H1 (cell line): ENCODE measurements at regions not wholly inside any gene's neighbourhood (a gene's known extent, or its start where the extent isn't known, plus 50 kb on each side); places are given as distances from the start of the nearest gene placed in this dataset.

Source experiments
- CTCF ChIA-PET: fragments of 300-600 bp; sonication (Branson Sonifier 250); formaldehyde crosslinking; loops from one replicate; lab custom pipeline; 2021; ENCODE audit not compliant: partially characterized antibody; lab: Charles Lee
- POLR2A ChIA-PET: fragments of 300-600 bp; sonication (Branson Sonifier 250); formaldehyde crosslinking; loops from one replicate; lab custom pipeline; 2021; ENCODE audit warnings: inconsistent platforms; ENCODE audit not compliant: partially characterized antibody; lab: Charles Lee
- DNase-seq, 2 experiments: peaks; one replicate each; pipeline versions ENCODE4 v3.0.0 to v3.0.0-alpha.2; 2010 to 2022; ENCODE audit warnings: low spot score in 2 of 2, low read depth in 1 of 2, mixed read lengths in 1 of 2
- FAIRE-seq: peaks from 2 replicates; lab custom pipeline; 2011; peaks lifted over from hg19 to GRCh38; lab: Jason Lieb, UNC
- H2AFZ ChIP-seq: 2 replicates; pipeline ENCODE4 v1.8.1; 2012; ENCODE audit warnings: low read length, inconsistent platforms
- H2AK5ac ChIP-seq: 2 replicates; pipeline ENCODE4 v1.6.1; 2013; ENCODE audit warnings: low read depth, low read length
- H2BK120ac ChIP-seq: replicated peaks from 2 replicates; pipeline ENCODE3; 2013; ENCODE audit warnings: low read depth, low read length, inconsistent platforms
- H2BK12ac ChIP-seq: 2 replicates; pipeline ENCODE4 v1.6.1; 2013; ENCODE audit warnings: low read depth, low read length
- H2BK15ac ChIP-seq: 2 replicates; pipeline ENCODE4 v1.6.1; 2013; ENCODE audit warnings: low read length
- H2BK20ac ChIP-seq: 2 replicates; pipeline ENCODE4 v1.6.1; 2013; ENCODE audit warnings: low read length
- H2BK5ac ChIP-seq: 2 replicates; pipeline ENCODE4 v1.6.1; 2013; ENCODE audit warnings: low read depth, low read length
- H3K14ac ChIP-seq: 2 replicates; pipeline ENCODE4 v1.6.1; 2013; ENCODE audit warnings: inconsistent platforms; ENCODE audit not compliant: insufficient read length
- H3K18ac ChIP-seq: 2 replicates; pipeline ENCODE4 v1.6.1; 2013; ENCODE audit warnings: low read length; ENCODE audit errors: extremely low read depth
- H3K23ac ChIP-seq: 2 replicates; pipeline ENCODE4 v1.6.1; 2013; ENCODE audit warnings: inconsistent platforms; ENCODE audit not compliant: insufficient read length
- H3K23me2 ChIP-seq: 2 replicates; pipeline ENCODE4 v1.6.1; 2013; ENCODE audit warnings: low read depth, low read length
- H3K27ac ChIP-seq: 2 replicates; pipeline ENCODE4 v1.6.1; 2011; ENCODE audit warnings: low read depth, low read length, inconsistent platforms
- H3K27me3 ChIP-seq, 4 experiments: replicated peaks in 1 of 4; 1 replicate in 1 of 4; 2 replicates in 3 of 4; pipeline versions ENCODE4 v1.6.1 to v1.8.1; 2011 to 2013; ENCODE audit warnings: low read length in 3 of 4, mild to moderate bottlenecking in 3 of 4, inconsistent platforms in 2 of 4, mixed read lengths in 2 of 4, moderate library complexity in 1 of 4; ENCODE audit not compliant: control insufficient read depth in 3 of 4, insufficient read depth in 3 of 4; ENCODE audit errors: extremely low read depth in 1 of 4
- H3K36me3 ChIP-seq, 4 experiments: 2 replicates each; pipeline versions ENCODE4 v1.6.1 to v1.8.1; 2011 to 2013; ENCODE audit warnings: mild to moderate bottlenecking in 4 of 4, low read length in 3 of 4, moderate library complexity in 2 of 4, control low read depth in 1 of 4, inconsistent platforms in 1 of 4; ENCODE audit not compliant: insufficient read depth in 4 of 4, control insufficient read depth in 2 of 4
- H3K4ac ChIP-seq: replicated peaks from 2 replicates; pipeline ENCODE3; 2013; ENCODE audit warnings: low read length, low read depth, mixed read lengths, inconsistent platforms; ENCODE audit not compliant: insufficient read length
- H3K4me1 ChIP-seq, 4 experiments: replicated peaks in 1 of 4; 1 replicate in 1 of 4; 2 replicates in 3 of 4; pipeline versions ENCODE4 v1.6.1 to v1.8.1; 2011 to 2013; ENCODE audit warnings: low read length in 3 of 4, inconsistent platforms in 2 of 4, mixed read lengths in 1 of 4; ENCODE audit not compliant: insufficient read depth in 4 of 4, control insufficient read depth in 3 of 4
- H3K4me2 ChIP-seq, 2 experiments: 2 replicates each; pipeline versions ENCODE4 v1.6.1 to v1.8.1; 2011 to 2013; ENCODE audit warnings: low read depth in 2 of 2, low read length in 2 of 2, control low read depth in 1 of 2, inconsistent platforms in 1 of 2, mild to moderate bottlenecking in 1 of 2; ENCODE audit not compliant: insufficient read depth in 1 of 2
- H3K4me3 ChIP-seq, 4 experiments: fragments of 200-600, 300-600 bp in 1 of 4; sonication (generic), shearing (Covaris generic), sonication (Bioruptor Twin) in 1 of 4; 2 replicates each; pipeline versions ENCODE4 v1.5.1 to v1.8.1; 2011 to 2016; ENCODE audit warnings: low read length in 4 of 4, low read depth in 3 of 4, control low read depth in 2 of 4, inconsistent platforms in 2 of 4, mild to moderate bottlenecking in 2 of 4, mixed read lengths in 1 of 4, moderate library complexity in 1 of 4; ENCODE audit not compliant: insufficient read depth in 2 of 4; ENCODE audit errors: extremely low read depth in 1 of 4
- H3K56ac ChIP-seq: replicated peaks from 2 replicates; pipeline ENCODE3; 2013; ENCODE audit warnings: low read depth, mild to moderate bottlenecking, mixed read lengths, low read length, inconsistent platforms; ENCODE audit not compliant: insufficient read length
- H3K79me1 ChIP-seq: 2 replicates; pipeline ENCODE4 v1.6.1; 2013; ENCODE audit warnings: low read depth, low read length, control low read depth
- H3K79me2 ChIP-seq, 2 experiments: 2 replicates each; pipeline versions ENCODE4 v1.6.1 to v1.8.1; 2012 to 2013; ENCODE audit warnings: low read length in 2 of 2, mild to moderate bottlenecking in 2 of 2, inconsistent platforms in 1 of 2; ENCODE audit not compliant: insufficient read depth in 2 of 2, control insufficient read depth in 1 of 2
- H3K9ac ChIP-seq, 4 experiments: replicated peaks in 1 of 4; 1 replicate in 1 of 4; 2 replicates in 3 of 4; pipeline versions ENCODE4 v1.6.1 to v1.8.1; 2011 to 2013; ENCODE audit warnings: low read depth in 3 of 4, low read length in 3 of 4, control low read depth in 2 of 4, mild to moderate bottlenecking in 2 of 4, moderate library complexity in 2 of 4, inconsistent platforms in 1 of 4; ENCODE audit errors: extremely low read depth in 1 of 4
- H3K9me3 ChIP-seq, 2 experiments: 2 replicates each; pipeline versions ENCODE4 v1.6.1 to v1.8.1; 2012 to 2013; ENCODE audit warnings: mild to moderate bottlenecking in 2 of 2, moderate library complexity in 2 of 2, control low read depth in 1 of 2, inconsistent platforms in 1 of 2, low read depth in 1 of 2, low read length in 1 of 2, mixed read lengths in 1 of 2; ENCODE audit not compliant: insufficient read depth in 2 of 2
- H4K20me1 ChIP-seq, 2 experiments: replicated peaks in 1 of 2; 2 replicates each; pipeline versions ENCODE3 to v1.8.1; 2011 to 2013; ENCODE audit warnings: inconsistent platforms in 2 of 2, low read length in 2 of 2, mild to moderate bottlenecking in 1 of 2; ENCODE audit not compliant: insufficient read depth in 2 of 2, control insufficient read depth in 1 of 2
- H4K5ac ChIP-seq: 2 replicates; pipeline ENCODE4 v1.6.1; 2013; ENCODE audit warnings: low read length, low read depth, mixed read lengths, inconsistent platforms; ENCODE audit not compliant: insufficient read length
- H4K8ac ChIP-seq: 2 replicates; pipeline ENCODE4 v1.8.0; 2013; ENCODE audit warnings: mild to moderate bottlenecking, moderate library complexity, low read length, inconsistent platforms; ENCODE audit not compliant: insufficient read depth; ENCODE audit errors: extremely low read depth
- H4K91ac ChIP-seq: replicated peaks from 2 replicates; pipeline ENCODE3; 2013; ENCODE audit warnings: low read length, mixed read lengths, inconsistent platforms; ENCODE audit not compliant: insufficient read length
- CBX5 ChIP-seq: fragments of 300-800, 300-1000 bp; sonication (generic); IDR thresholded peaks from 2 replicates; pipeline ENCODE4 v1.7.1; 2016; ENCODE audit warnings: antibody characterized with exemption, low read length, low read depth
- KDM1A ChIP-seq: fragments of 200-600, 300-600 bp; sonication (generic); IDR thresholded peaks from 2 replicates; pipeline ENCODE4 v1.7.1; 2016; ENCODE audit warnings: mild to moderate bottlenecking, low read length, borderline replicate concordance
- KDM5A ChIP-seq: fragments of 200-600 bp; IDR thresholded peaks from 2 replicates; pipeline ENCODE4 v1.7.1; 2012; ENCODE audit warnings: mild to moderate bottlenecking, low read length, inconsistent platforms, mixed read lengths
- PHF8 ChIP-seq: fragments of 200-600 bp; sonication (generic); conservative IDR thresholded peaks from 2 replicates; pipeline ENCODE4 v1.7.1; 2012; ENCODE audit warnings: low read depth, mild to moderate bottlenecking, inconsistent platforms, low read length, moderate library complexity
- POLR2A ChIP-seq, 2 experiments: IDR thresholded peaks; 1 replicate in 1 of 2; 2 replicates in 1 of 2; pipeline ENCODE4 v1.6.1; 2011; ENCODE audit warnings: low read depth in 2 of 2, low read length in 2 of 2, mild to moderate bottlenecking in 2 of 2; ENCODE audit errors: control extremely low read depth in 1 of 2
- POLR2AphosphoS5 ChIP-seq: IDR thresholded peaks from 2 replicates; pipeline ENCODE4 v1.6.1; 2011; ENCODE audit warnings: low read depth, low read length
- SIX5 ChIP-seq: IDR thresholded peaks from 2 replicates; pipeline ENCODE4 v1.6.1; 2011; ENCODE audit warnings: mild to moderate bottlenecking, low read depth, low read length
- SP1 ChIP-seq: IDR thresholded peaks from 2 replicates; pipeline ENCODE4 v1.6.1; 2011; ENCODE audit warnings: low read depth, low read length
- SP2 ChIP-seq: IDR thresholded peaks from 2 replicates; pipeline ENCODE4 v1.6.1; 2012; ENCODE audit warnings: mild to moderate bottlenecking, low read length, inconsistent platforms
- SRF ChIP-seq: IDR thresholded peaks from 2 replicates; pipeline ENCODE4 v1.6.1; 2011; ENCODE audit warnings: mild to moderate bottlenecking, low read depth, low read length, moderate library complexity
- TBP ChIP-seq: IDR thresholded peaks from 2 replicates; pipeline ENCODE4 v1.6.1; 2011; ENCODE audit warnings: low read depth, low read length, improper control_type of control experiment
- TCF12 ChIP-seq: IDR thresholded peaks from 2 replicates; pipeline ENCODE4 v1.6.1; 2011; ENCODE audit warnings: low read depth, mild to moderate bottlenecking, low read length
- YY1 ChIP-seq: IDR thresholded peaks from 2 replicates; pipeline ENCODE4 v1.6.1; 2011; ENCODE audit warnings: low read depth, mild to moderate bottlenecking, low read length
- WGBS, 2 experiments: shearing (Covaris generic) in 1 of 2; methylation state at CpG; one replicate each; pipeline versions ENCODE4 v1.1.6 to v1.1.7; 2013 to 2015; ENCODE audit warnings: low lambda C conversion rate in 2 of 2, mixed read lengths in 2 of 2, inconsistent platforms in 1 of 2, low coverage in 1 of 2, missing lambda C conversion rate in 1 of 2; ENCODE audit not compliant: insufficient replicate concordance in 2 of 2, insufficient coverage in 1 of 2, insufficient read length in 1 of 2; ENCODE audit errors: extremely low coverage in 1 of 2, missing lambda C conversion rate in 1 of 2; 5-methylcytosine and 5-hydroxymethylcytosine counted together
- TF ChIP-seq, protein P1 (sequence below): IDR thresholded peaks from 2 replicates; pipeline ENCODE4 v1.6.1; 2011; ENCODE audit warnings: low read depth, mild to moderate bottlenecking, low read length; ENCODE audit not compliant: insufficient read depth
- TF ChIP-seq, protein P2 (sequence below): IDR thresholded peaks from 2 replicates; pipeline ENCODE4 v1.6.1; 2012; ENCODE audit warnings: low read length, inconsistent platforms

DNA sequence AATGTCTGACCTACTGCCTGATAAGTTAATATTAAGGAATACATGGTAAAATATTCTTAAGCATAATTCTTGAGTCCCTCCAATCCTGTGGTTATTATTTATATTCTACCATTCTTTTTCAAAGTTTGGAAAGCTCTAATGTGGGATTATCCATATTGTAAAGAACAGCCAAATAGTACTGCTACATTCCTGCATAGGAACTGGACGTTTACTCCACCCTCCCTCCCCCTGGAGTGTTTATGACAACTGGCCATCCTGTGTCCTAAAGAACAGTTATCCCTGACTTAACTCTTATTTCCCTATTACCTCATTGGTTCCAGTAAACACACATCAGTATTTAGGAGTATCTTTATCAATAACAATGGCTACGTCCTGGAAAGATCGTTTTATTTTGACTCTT, 308.7 kb upstream of the TFAP2D start:
- no peaks in the 10 kb centered on the region for H3K36me3 ChIP-seq
- 93% methylated on average over 3 of the region's 3 CpGs; no CpG with 5 or more reads in 1 of the 2 experiments for WGBS, 2 experiments
- no peak overlapping the region for H3K14ac ChIP-seq
- FAIRE-seq (no peak), DNase-seq (no peak)
- H3K4ac ChIP-seq = no peak overlapping the region
- no peaks in the 10 kb centered on the region for H3K27me3 ChIP-seq
- POLR2A ChIA-PET = no interaction called here
- no peaks in the 10 kb centered on the region for H3K79me2 ChIP-seq
- peaks cover 2% of the 10 kb centered on the region; the same call in 1 of the 2 replicates for H3K23me2 ChIP-seq
- H2AFZ ChIP-seq = no peak overlapping the region
- no peak overlapping the region for H3K56ac ChIP-seq
- no peak overlapping the region for H3K27ac ChIP-seq
- H2BK20ac ChIP-seq = no peak overlapping the region
- no peak overlapping the region for H3K9ac ChIP-seq
- H3K79me1 ChIP-seq = no peaks in the 10 kb centered on the region
- no peak overlapping the region for H4K8ac ChIP-seq
- TF ChIP-seq CBX5 (no peak), PHF8 (no peak), KDM5A (no peak), POLR2AphosphoS5 (no peak), TCF12 (no peak), KDM1A (no peak), POLR2A (IDR thresholded peaks at IDR 0.05; ENCODE audit: control extremely low read depth in 1 of 2, low read depth in 2 of 2, low read length in 2 of 2) (no peak), SIX5 (no peak), SRF (no peak), YY1 (no peak), TBP (no peak), SP2 (no peak), SP1 (no peak)
- TF ChIP-seq, protein P1, sequence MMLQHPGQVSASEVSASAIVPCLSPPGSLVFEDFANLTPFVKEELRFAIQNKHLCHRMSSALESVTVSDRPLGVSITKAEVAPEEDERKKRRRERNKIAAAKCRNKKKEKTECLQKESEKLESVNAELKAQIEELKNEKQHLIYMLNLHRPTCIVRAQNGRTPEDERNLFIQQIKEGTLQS = no peak
- TF ChIP-seq, protein P2, sequence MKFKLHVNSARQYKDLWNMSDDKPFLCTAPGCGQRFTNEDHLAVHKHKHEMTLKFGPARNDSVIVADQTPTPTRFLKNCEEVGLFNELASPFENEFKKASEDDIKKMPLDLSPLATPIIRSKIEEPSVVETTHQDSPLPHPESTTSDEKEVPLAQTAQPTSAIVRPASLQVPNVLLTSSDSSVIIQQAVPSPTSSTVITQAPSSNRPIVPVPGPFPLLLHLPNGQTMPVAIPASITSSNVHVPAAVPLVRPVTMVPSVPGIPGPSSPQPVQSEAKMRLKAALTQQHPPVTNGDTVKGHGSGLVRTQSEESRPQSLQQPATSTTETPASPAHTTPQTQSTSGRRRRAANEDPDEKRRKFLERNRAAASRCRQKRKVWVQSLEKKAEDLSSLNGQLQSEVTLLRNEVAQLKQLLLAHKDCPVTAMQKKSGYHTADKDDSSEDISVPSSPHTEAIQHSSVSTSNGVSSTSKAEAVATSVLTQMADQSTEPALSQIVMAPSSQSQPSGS = no peak
- H3K4me2 ChIP-seq = no peak overlapping the region
- H3K4me1 ChIP-seq = no peaks in the 10 kb centered on the region
- no peak overlapping the region for H3K4me3 ChIP-seq
- no peak overlapping the region for H2BK120ac ChIP-seq
- H2BK5ac ChIP-seq = no peak overlapping the region
- H2BK15ac ChIP-seq = no peak overlapping the region
- CTCF ChIA-PET = no interaction called here
- H4K91ac ChIP-seq = no peak overlapping the region
- no peaks in the 10 kb centered on the region for H3K9me3 ChIP-seq
- no peak overlapping the region for H2AK5ac ChIP-seq
- H3K18ac ChIP-seq = no peak overlapping the region
- H3K23ac ChIP-seq = no peak overlapping the region
- no peak overlapping the region for H4K5ac ChIP-seq
- no peaks in the 10 kb centered on the region for H4K20me1 ChIP-seq
- no peak overlapping the region for H2BK12ac ChIP-seq
